GM12874 (cell line): ENCODE measurements at regions not wholly inside any gene's neighbourhood (a gene's known extent, or its start where the extent isn't known, plus 50 kb on each side); places are given as distances from the start of the nearest gene placed in this dataset.

ENCODE experiments used
- TF ChIP-seq, protein P1 (sequence below): IDR thresholded peaks from 2 replicates; pipeline ENCODE4 v1.5.1; 2011; ENCODE audit warnings: low read depth, mild to moderate bottlenecking, control low read depth, low read length, moderate library complexity; ENCODE audit not compliant: insufficient read depth

DNA sequence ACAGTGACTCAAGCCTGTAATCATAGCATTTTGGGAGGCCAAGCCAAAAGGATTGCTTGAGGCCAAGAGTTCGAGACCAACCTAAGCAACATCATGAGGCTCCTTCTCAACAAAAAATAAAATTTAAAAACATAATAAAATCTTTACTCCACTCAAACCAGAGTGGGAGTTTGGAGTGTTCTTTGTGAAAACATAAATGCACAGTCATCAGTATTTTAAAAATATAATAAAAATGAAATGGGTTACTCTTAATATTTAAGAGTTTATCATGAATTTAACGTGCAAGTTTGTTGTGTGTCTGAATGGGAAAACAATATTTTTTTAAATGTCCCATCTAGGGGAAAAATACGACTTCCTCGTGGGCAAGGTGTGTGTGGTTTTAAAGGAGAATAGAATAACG is 78.6 kb upstream of the STARD13 start:
- TF ChIP-seq, protein P1, sequence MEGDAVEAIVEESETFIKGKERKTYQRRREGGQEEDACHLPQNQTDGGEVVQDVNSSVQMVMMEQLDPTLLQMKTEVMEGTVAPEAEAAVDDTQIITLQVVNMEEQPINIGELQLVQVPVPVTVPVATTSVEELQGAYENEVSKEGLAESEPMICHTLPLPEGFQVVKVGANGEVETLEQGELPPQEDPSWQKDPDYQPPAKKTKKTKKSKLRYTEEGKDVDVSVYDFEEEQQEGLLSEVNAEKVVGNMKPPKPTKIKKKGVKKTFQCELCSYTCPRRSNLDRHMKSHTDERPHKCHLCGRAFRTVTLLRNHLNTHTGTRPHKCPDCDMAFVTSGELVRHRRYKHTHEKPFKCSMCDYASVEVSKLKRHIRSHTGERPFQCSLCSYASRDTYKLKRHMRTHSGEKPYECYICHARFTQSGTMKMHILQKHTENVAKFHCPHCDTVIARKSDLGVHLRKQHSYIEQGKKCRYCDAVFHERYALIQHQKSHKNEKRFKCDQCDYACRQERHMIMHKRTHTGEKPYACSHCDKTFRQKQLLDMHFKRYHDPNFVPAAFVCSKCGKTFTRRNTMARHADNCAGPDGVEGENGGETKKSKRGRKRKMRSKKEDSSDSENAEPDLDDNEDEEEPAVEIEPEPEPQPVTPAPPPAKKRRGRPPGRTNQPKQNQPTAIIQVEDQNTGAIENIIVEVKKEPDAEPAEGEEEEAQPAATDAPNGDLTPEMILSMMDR: no peak

DNA sequence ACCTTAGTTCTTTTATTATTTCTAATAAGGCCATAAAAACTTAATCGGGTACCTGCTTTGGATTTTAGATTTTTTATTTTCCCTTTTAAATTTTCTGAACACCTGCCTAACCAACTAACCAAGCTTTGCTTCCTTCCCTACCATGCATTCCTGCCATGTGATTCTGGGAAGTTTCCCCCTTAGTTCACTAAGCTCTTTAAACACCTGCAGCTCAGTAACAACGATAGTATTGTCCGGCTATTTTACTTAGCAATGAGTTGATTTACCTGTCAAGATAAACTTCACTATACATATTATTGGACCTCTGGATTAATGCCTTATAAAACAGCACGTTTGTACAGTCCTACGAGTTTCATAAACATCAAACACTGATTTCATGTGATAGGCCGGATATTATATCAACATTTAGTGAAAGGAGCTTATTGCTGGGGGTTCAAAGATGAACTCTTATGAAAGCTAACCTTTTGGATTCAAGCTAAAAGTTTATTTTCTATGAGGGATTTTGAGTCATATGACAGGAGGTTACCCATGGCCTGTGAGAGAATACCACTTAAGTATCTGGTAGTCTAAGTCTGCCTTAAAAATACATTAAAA is 81.0 kb upstream of the STARD13 start:
- TF ChIP-seq, protein P1: no peak

DNA sequence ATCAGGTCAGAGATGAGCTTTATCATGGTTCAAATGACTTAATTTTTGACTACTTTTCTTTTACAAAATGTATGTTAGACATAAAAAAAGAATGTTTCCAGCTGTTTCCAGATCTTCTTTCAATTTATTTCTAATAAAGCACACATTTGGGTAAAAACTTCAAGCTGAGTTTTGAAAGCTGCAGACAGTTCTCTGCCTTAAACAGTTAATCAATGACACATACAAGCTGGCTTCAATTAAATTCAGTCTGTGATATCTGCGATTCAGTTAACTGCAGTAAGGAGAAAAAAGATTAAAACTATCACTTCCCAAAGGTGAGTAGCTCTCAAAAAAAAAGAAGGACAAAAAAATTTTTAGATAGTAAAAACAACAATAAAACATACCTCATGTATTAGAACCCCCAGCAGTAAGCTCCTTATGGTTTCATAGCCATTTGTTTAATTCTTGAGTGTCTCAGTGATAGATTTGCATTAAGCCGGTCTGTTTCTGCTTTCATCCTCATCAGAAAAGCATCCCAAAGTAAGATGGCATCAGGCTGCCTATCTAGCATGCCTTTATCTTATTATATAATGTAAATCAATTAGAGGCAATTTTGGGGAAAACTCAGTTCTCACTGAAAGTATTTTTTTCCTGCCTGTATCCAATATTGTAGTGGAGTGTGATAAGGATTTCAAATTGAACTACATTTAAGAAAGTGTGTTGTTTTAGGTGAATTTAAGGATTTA is 81.8 kb upstream of the STARD13 start:
- TF ChIP-seq, protein P1: no peak

DNA sequence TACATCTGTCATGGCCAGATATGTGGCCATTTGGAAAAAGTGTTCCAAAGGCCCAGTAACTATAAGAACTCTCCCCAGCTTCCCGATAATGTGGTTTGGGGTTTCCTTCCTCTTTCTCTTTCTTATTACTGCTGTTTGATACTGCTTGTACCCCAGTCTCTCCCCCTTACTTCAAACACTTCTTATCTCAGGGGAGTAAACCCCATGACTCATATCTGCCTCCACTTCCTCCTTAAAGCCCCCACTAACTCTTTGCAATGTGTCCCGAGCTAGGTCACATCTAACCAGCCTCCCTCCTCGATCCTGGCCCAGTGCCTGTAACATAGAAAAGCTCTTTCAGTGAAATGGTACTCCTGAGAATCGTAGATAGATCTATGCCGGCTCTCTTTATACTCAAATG is 82.4 kb upstream of the STARD13 start:
- TF ChIP-seq, protein P1: no peak

DNA sequence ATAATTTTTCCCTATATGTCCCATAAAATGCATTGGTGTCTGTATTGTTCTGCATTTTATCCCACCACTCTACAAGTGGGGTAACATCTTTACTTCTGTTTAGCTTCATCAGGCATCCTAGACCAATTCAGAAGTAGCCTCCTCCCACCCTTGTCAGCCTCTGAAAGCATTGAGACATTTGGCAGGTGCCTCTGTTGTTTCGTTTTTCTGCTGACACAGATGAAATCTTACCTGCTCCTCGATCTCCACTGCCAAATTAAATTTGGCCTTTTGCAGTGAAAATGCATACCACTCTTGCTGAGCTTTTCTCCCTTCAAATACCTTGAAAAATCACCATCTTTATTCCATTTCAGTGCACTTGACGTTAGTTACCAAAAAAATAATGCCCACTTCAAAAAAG is 83.5 kb upstream of the STARD13 start:
- TF ChIP-seq, protein P1: no peak

DNA sequence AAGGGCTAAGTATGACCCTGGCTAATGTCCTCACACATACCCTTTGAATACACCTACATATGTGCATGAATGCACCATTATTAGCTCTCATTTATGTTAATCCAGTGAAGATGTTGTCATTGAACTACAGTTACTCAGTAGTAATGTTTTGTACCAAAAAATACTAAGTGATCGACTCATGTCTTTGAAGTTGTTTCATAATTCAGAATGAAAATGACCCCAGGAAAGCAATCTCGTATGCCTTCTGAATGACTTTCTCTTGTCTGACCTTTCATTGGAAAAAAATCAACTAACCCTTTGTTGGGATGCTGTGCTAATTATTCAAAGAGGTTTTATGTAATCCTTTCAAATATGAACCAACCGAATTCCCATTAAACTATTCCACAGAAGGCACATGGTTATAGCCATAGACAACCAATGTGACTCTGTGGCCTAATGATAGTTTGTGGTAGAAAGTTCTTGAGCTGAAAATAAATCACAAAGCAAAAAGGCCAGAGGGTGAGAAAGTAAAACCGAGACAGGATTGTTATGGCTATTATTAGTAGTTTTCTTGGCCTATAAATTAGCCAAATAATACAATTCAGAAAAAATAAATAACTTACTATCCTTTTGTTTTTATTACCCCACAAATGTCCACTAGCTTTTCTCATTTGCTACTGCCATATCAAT is 86.8 kb upstream of the STARD13 start:
- TF ChIP-seq, protein P1: no peak

DNA sequence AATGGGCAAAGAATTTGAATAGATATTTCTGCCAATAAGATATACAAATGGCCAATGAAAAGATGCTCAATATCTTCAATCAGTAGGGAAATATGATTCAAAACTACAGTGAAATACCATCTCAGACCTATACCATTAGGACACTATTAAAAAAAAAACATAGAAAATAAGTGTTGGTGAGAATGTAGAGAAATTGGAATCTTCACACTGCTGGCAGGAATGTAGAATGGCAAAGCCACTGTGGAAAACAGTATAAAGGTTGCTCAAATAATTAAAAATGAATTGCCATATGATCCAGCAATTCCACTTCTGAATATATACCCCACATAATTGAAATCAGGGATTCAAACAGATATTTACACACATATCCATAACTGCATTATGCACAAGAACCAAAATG is 88.1 kb upstream of the STARD13 start:
- TF ChIP-seq, protein P1: no peak
